ENCODE measurements at regions not wholly inside any gene's neighbourhood (a gene's known extent, or its start where the extent isn't known, plus 50 kb on each side); places are given as distances from the start of the nearest gene placed in this dataset.

GRCh38 chr4:133856731-133857355 lies 344.7 kb downstream of the PABPC4L start:
- ATAC-seq (ENCODE audit: low FRiP score): no peak
- TF ChIP-seq CTCF (IDR thresholded peaks at IDR 0.05): no peak
- no peak for DNase-seq (ENCODE audit: low spot score)

- DNase-seq (ENCODE audit: low spot score) (no peak), ATAC-seq (ENCODE audit: low FRiP score) (no peak)
- no peak for TF ChIP-seq CTCF (IDR thresholded peaks at IDR 0.05)
Measured at GRCh38 chr4:133855001-133855400, 346.6 kb downstream of the PABPC4L start.

- DNase-seq (ENCODE audit: low spot score): no peak
- ATAC-seq (ENCODE audit: low FRiP score): no peak
- TF ChIP-seq CTCF (IDR thresholded peaks at IDR 0.05): no peak
Measured at GRCh38 chr4:133839326-133839725, 362.3 kb downstream of the PABPC4L start.

- TF ChIP-seq CTCF (IDR thresholded peaks at IDR 0.05): no peak
- DNase-seq (ENCODE audit: low spot score) (no peak), ATAC-seq (ENCODE audit: low FRiP score) (no peak)
Measured at GRCh38 chr4:133823177-133823576, 378.4 kb downstream of the PABPC4L start.

- no peak for TF ChIP-seq CTCF (IDR thresholded peaks at IDR 0.05)
- ATAC-seq (ENCODE audit: low FRiP score): no peak
- no peak for DNase-seq (ENCODE audit: low spot score)
Measured at GRCh38 chr4:133812954-133813353, 388.6 kb downstream of the PABPC4L start.

- no peak for TF ChIP-seq CTCF (IDR thresholded peaks at IDR 0.05)
- ATAC-seq (ENCODE audit: low FRiP score): no peak
Measured at GRCh38 chr4:133812236-133812635, 389.4 kb downstream of the PABPC4L start.

GRCh38 chr4:133808151-133808550 lies 393.4 kb downstream of the PABPC4L start:
- DNase-seq (ENCODE audit: low spot score) (no peak), ATAC-seq (ENCODE audit: low FRiP score) (no peak)
- TF ChIP-seq CTCF (IDR thresholded peaks at IDR 0.05): no peak

More at GRCh38 chr4:133812236-133812635, 389.4 kb downstream of the PABPC4L start:
- no peak for DNase-seq (ENCODE audit: low spot score)
